Hepatocyte (in vitro differentiated cells): ENCODE measurements at regions not wholly inside any gene's neighbourhood (a gene's known extent, or its start where the extent isn't known, plus 50 kb on each side); places are given as distances from the start of the nearest gene placed in this dataset.
A peak's percentile ranks its signal among the peaks of the same experiment; 100 is the strongest.

Source experiments
- DNase-seq: peaks from one replicate; pipeline ENCODE4 v3.0.0-alpha.2; 2016; ENCODE audit warnings: low spot score
- H2AFZ ChIP-seq: fragments of 200-600 bp; sonication (generic); 2 replicates; pipeline ENCODE4 v1.6.0; 2016; ENCODE audit warnings: antibody characterized with exemption, mild to moderate bottlenecking
- H3K27ac ChIP-seq: fragments of 200-600 bp; sonication (generic); 2 replicates; pipeline ENCODE4 v1.5.1; 2016; ENCODE audit warnings: mild to moderate bottlenecking
- H3K27me3 ChIP-seq: fragments of 200-600 bp; sonication (generic); 2 replicates; pipeline ENCODE4 v1.6.1; 2016
- H3K36me3 ChIP-seq: fragments of 200-600 bp; sonication (generic); replicated peaks from 2 replicates; pipeline ENCODE4 v1.5.1; 2016; ENCODE audit warnings: low read depth; ENCODE audit not compliant: insufficient read depth
- H3K4me1 ChIP-seq: fragments of 200-600 bp; sonication (generic); 2 replicates; pipeline ENCODE4 v1.5.1; 2016; ENCODE audit warnings: mild to moderate bottlenecking, moderate library complexity; ENCODE audit not compliant: insufficient read depth
- H3K4me2 ChIP-seq: fragments of 200-600 bp; sonication (generic); 2 replicates; pipeline ENCODE4 v1.6.0; 2016
- H3K4me3 ChIP-seq: fragments of 200-600 bp; sonication (generic); 2 replicates; pipeline ENCODE4 v1.5.1; 2016; ENCODE audit warnings: mild to moderate bottlenecking
- H3K79me2 ChIP-seq: fragments of 200-600 bp; sonication (generic); 2 replicates; pipeline ENCODE4 v1.6.0; 2017; ENCODE audit warnings: mild to moderate bottlenecking
- H3K9me2 ChIP-seq: fragments of 200-600 bp; sonication (generic); replicated peaks from 2 replicates; pipeline ENCODE4 v1.6.0; 2017; ENCODE audit warnings: mild to moderate bottlenecking; ENCODE audit not compliant: insufficient read depth
- H3K9me3 ChIP-seq: fragments of 200-600 bp; sonication (generic); 2 replicates; pipeline ENCODE4 v1.5.1; 2016; ENCODE audit warnings: low read depth, mild to moderate bottlenecking
- H4K20me1 ChIP-seq: fragments of 200-600 bp; sonication (generic); 2 replicates; pipeline ENCODE4 v1.6.0; 2016; ENCODE audit warnings: mild to moderate bottlenecking; ENCODE audit not compliant: insufficient read depth, poor library complexity, severe bottlenecking
- EZH2 ChIP-seq: fragments of 200-600 bp; sonication (generic); IDR thresholded peaks from 2 replicates; pipeline ENCODE4 v1.6.1; 2016; ENCODE audit warnings: antibody characterized with exemption, mild to moderate bottlenecking, borderline replicate concordance
- EZH2phosphoT487 ChIP-seq: fragments of 200-600 bp; sonication (generic); IDR thresholded peaks from one replicate; pipeline ENCODE4 v1.6.1; 2018; ENCODE audit warnings: antibody characterized with exemption, mild to moderate bottlenecking, low read depth, moderate library complexity; ENCODE audit not compliant: unreplicated experiment, severe bottlenecking
- WGBS: methylation state at CpG from one replicate; pipeline ENCODE4 v1.1.6; 2016; ENCODE audit warnings: low lambda C conversion rate; ENCODE audit errors: missing lambda C conversion rate; 5-methylcytosine and 5-hydroxymethylcytosine counted together
- TF ChIP-seq, protein P1 (sequence below): fragments of 200-600 bp; sonication (generic); IDR thresholded peaks from 2 replicates; pipeline ENCODE4 v1.5.1; 2016; ENCODE audit warnings: antibody characterized with exemption, mild to moderate bottlenecking; ENCODE audit not compliant: poor library complexity

DNA sequence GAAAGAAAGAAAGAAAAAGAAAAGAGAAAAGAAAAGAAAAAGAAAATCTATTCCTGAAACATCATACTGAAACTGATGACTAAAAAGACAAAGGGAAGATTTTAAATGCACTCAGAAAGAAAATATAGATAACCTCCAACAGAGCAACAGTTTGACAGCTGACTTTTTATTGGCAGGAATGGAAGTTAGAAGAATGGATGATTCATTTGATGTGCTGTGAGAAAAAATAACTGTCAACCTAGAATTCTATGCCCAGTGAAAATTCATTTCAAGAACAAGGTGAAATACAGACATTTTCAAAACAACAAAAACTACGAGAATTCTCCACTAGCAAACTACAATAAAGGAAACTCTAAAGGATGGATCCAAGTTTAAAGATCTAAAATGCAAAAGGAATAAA, 50.5 kb upstream of the HSPA12A start:
- TF ChIP-seq EZH2 (no peak), EZH2phosphoT487 (no peak)
- TF ChIP-seq, protein P1, sequence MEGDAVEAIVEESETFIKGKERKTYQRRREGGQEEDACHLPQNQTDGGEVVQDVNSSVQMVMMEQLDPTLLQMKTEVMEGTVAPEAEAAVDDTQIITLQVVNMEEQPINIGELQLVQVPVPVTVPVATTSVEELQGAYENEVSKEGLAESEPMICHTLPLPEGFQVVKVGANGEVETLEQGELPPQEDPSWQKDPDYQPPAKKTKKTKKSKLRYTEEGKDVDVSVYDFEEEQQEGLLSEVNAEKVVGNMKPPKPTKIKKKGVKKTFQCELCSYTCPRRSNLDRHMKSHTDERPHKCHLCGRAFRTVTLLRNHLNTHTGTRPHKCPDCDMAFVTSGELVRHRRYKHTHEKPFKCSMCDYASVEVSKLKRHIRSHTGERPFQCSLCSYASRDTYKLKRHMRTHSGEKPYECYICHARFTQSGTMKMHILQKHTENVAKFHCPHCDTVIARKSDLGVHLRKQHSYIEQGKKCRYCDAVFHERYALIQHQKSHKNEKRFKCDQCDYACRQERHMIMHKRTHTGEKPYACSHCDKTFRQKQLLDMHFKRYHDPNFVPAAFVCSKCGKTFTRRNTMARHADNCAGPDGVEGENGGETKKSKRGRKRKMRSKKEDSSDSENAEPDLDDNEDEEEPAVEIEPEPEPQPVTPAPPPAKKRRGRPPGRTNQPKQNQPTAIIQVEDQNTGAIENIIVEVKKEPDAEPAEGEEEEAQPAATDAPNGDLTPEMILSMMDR, result no peak
- Histone ChIP-seq H2AFZ (no peak overlapping the region), H3K4me3 (no peak overlapping the region), H4K20me1 (no peaks in the 10 kb centered on the region), H3K9me3 (no peaks in the 10 kb centered on the region), H3K79me2 (no peaks in the 10 kb centered on the region), H3K27me3 (no peaks in the 10 kb centered on the region), H3K27ac (no peak overlapping the region), H3K36me3 (no peaks in the 10 kb centered on the region), H3K4me1 (no peaks in the 10 kb centered on the region), H3K4me2 (no peak overlapping the region), H3K9me2 (no peaks in the 10 kb centered on the region)
- whole genome bisulfite sequencing, result 96% methylated on average over 1 of the region's 1 CpG
- DNase-seq, result no peak

DNA sequence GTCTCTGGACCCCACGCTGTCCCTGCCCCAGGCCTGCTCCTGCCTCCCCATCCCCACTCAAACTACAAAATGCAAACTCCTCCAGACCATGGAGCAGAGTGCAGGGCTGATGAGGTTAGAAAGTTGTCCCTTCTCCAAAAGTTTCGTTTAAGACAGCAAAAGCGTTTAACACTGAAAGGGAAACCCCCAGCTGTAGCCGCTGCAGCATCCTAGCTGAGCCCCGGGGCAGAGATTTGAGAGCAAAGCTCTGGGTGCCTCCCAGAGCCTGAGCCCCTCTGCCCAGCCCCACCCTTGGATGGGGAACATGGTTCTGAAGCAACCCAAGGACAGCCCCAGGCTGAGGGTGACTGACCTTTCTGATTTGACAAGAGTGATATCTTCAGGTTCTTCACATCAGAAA, 52.8 kb upstream of the ENO4 start:
- WGBS, result 68% methylated on average over 4 of the region's 5 CpGs
- TF ChIP-seq, protein P1, result no peak
- H3K36me3 ChIP-seq, result no peaks in the 10 kb centered on the region
- no peaks in the 10 kb centered on the region for H4K20me1 ChIP-seq
- H3K4me3 ChIP-seq, result no peak overlapping the region
- no peaks in the 10 kb centered on the region for H3K9me3 ChIP-seq
- H3K4me1 ChIP-seq, result no peaks in the 10 kb centered on the region
- H3K79me2 ChIP-seq, result no peaks in the 10 kb centered on the region
- no peaks in the 10 kb centered on the region for H3K9me2 ChIP-seq
- peaks cover 12% of the 10 kb centered on the region for H3K27me3 ChIP-seq
- no peak overlapping the region for H3K27ac ChIP-seq
- no peak for DNase-seq
- H3K4me2 ChIP-seq, result no peak overlapping the region
- H2AFZ ChIP-seq, result no peak overlapping the region

DNA sequence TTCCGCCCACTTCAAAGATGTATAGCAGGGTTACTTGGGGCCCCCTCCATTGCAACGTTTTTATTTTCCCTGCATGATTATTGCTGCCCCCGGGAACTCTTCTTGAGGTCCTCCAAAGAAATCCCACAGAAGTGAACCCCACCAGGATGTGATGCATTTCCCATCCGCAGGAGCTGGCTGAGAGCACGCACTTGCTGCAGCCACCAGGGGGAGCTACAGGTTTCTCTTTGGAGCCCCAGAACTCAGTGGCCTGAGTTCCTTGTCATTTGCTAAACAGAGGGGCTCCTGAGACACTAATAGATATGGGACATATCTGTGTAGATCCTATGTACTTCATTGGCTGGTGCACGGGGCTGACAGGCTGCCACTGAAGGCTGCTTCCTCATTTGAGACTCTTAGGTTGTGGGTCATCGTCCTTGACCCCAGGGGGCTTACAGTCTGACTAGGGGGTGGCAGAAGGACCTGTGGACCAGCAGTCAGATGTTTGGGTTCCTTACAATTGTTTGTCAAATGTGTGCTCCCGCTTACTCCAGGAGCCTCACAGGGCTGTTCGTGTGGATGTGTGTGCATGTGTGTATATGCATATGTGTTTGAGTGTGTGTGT, 52.3 kb upstream of the ENO4 start:
- no peaks in the 10 kb centered on the region for H3K4me1 ChIP-seq
- peaks cover 13% of the 10 kb centered on the region for H3K27me3 ChIP-seq
- no peaks in the 10 kb centered on the region for H3K36me3 ChIP-seq
- no peaks in the 10 kb centered on the region for H4K20me1 ChIP-seq
- H3K9me2 ChIP-seq, result no peaks in the 10 kb centered on the region
- no peak overlapping the region for H2AFZ ChIP-seq
- TF ChIP-seq EZH2, result no peak
- TF ChIP-seq, protein P1, result peak; percentile 96
- no peak overlapping the region for H3K27ac ChIP-seq
- H3K4me2 ChIP-seq, result no peak overlapping the region
- no peaks in the 10 kb centered on the region for H3K79me2 ChIP-seq
- peak; percentile 90 for DNase-seq
- H3K4me3 ChIP-seq, result no peak overlapping the region
- no peaks in the 10 kb centered on the region for H3K9me3 ChIP-seq
- WGBS, result 28% methylated on average over 9 of the region's 9 CpGs

DNA sequence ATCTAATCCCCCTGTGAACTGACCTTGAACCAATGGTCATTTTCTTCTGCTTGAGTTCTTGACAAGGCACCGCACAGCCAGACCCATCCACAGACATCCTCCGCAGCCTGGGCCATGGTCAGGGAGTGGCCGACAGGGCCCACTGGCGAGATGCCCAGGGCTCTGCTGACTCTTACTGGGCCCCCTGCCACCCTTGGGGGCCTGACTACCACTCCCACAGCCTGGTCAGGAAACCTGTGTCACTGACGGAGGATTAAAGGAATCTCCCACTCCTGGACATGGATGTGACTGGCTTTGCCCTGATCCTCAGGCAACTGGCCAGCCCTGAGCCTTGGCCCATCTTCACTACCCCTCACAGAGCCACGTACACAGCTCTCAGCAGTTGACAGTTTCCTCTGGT, 50.4 kb upstream of the ENO4 start:
- H3K9me2 ChIP-seq, result no peaks in the 10 kb centered on the region
- WGBS, result 91% methylated on average over 6 of the region's 6 CpGs
- H3K27ac ChIP-seq, result no peak overlapping the region
- H3K9me3 ChIP-seq, result no peaks in the 10 kb centered on the region
- peaks cover 13% of the 10 kb centered on the region for H3K27me3 ChIP-seq
- H3K79me2 ChIP-seq, result no peaks in the 10 kb centered on the region
- no peaks in the 10 kb centered on the region for H3K4me1 ChIP-seq
- H4K20me1 ChIP-seq, result no peaks in the 10 kb centered on the region
- no peak for DNase-seq
- no peak overlapping the region for H3K4me2 ChIP-seq
- H3K4me3 ChIP-seq, result no peak overlapping the region
- TF ChIP-seq EZH2, result no peak
- TF ChIP-seq EZH2phosphoT487, result no peak
- TF ChIP-seq, protein P1, result no peak
- H3K36me3 ChIP-seq, result no peaks in the 10 kb centered on the region
- no peak overlapping the region for H2AFZ ChIP-seq
